Amniotic epithelial cell (primary cell): ENCODE measurements at regions not wholly inside any gene's neighbourhood (a gene's known extent, or its start where the extent isn't known, plus 50 kb on each side); places are given as distances from the start of the nearest gene placed in this dataset.
A peak's percentile ranks its signal among the peaks of the same experiment; 100 is the strongest.

Experiments
- DNase-seq: peaks from one replicate; pipeline ENCODE4 v3.0.0-alpha.2; 2010; ENCODE audit warnings: low read depth

- no peak for DNase-seq
These were observed 118.9 kb downstream of the TMEM174 start for GRCh38 chr5:73291873-73292272.

GRCh38 chr5:73290242-73290641 is 117.2 kb downstream of the TMEM174 start:
- no peak for DNase-seq

GRCh38 chr5:73288803-73289720 is 116.1 kb downstream of the TMEM174 start:
- DNase-seq, result no peak

DNA sequence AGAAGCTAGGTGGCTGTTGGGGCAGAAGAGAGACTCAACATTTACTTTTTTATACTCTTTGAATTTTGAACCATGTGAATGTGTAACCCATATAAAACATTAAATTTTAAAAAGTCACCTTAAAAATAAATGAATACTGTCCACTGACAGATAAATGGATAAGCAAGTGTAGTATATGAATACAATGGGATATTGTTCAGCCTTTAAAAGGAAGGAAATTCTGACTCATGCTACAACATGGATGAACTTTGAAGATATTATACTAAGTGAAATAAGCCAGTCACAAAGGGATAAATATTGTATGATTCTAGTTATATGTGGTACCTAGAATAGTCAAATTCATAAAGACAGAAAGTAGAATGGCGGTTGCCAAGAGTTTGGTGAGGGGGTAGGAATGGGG is 113.9 kb downstream of the TMEM174 start:
- DNase-seq, result no peak

DNA sequence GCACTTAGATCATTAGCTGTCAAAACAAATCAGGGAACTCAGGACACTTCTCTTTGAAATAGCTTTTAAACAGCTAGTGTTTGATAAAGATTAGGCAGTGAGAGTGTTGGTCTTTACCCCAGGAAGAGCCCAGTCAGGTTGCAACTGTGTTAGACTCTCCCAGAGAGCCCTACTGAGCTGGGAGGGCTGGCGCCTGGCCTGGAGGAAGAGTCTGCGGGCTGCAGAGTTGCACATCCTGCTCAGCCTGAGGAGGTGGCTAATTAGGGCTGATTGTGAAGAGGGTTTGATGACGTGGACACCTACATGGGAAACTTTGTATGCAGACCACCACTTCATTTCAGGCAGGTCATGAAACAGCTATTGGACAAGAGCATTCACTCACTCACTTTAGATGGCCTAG is 112.0 kb downstream of the TMEM174 start:
- no peak for DNase-seq

GRCh38 chr5:73284220-73284795 is 111.3 kb downstream of the TMEM174 start:
- DNase-seq, result no peak

- no peak for DNase-seq
These were observed 109.9 kb downstream of the TMEM174 start for GRCh38 chr5:73282923-73283322.

DNA sequence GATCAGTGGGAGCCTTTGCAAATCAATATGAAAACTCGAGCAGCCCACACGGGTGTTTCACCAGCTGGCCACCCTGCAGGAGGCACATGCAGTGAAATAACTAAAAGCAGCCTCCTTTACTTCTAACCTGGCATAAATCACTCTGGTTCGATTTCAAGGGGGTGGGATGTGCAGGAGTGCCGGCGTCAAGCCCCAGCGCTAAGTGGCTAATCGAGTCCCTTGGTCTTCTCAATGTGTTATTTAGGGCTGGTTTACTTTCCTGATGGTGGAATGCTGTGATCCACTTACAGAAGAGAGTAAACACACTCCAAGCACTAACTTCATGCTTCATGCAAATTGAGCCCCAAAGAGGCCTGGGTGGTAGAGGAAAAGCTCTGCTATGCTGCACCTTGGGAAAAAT is 109.4 kb downstream of the TMEM174 start:
- DNase-seq, result no peak

GRCh38 chr5:73280821-73281746 is 108.1 kb downstream of the TMEM174 start:
- peak; percentile 80 for DNase-seq

- DNase-seq, result no peak
These were observed 107.4 kb downstream of the TMEM174 start for GRCh38 chr5:73280386-73280785.

DNA sequence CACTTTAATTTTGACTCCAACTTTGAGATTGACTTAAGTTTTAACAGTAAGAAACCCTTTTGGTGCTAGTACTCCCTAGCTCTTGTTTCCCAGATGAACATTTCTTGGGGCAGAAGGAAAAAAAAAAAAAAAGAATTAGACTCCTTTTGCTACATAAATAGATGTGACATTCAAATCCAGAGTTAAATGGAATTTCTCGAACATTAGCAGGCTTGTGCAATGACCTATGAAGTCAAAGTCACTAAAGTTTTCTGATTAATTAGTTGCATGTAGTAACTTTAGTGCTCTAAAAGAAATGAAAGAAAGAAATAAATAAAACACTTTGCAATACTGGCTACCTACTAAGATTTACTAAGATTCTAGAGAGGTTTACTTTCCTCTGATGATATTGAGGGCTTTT is 106.8 kb downstream of the TMEM174 start:
- DNase-seq, result no peak

DNA sequence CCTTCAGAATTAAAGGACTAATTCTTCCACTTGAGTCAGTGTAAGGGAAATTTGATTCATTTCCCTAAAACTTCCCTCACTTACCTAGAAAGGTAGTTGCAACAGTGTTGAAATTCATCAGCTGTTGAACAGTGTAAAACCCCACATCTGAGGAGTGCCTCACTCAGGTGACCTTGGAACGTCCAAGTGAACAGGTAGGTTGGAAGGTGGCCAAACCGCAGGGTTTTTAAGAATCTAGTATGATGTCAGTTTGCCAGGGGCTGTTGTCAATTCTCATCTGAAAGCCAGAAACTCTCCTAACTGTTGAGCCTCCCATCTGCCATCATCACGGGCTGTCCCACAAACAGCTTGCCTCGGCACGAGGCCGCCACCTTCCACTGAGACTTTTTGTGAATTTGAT is 105.7 kb downstream of the TMEM174 start:
- no peak for DNase-seq

DNA sequence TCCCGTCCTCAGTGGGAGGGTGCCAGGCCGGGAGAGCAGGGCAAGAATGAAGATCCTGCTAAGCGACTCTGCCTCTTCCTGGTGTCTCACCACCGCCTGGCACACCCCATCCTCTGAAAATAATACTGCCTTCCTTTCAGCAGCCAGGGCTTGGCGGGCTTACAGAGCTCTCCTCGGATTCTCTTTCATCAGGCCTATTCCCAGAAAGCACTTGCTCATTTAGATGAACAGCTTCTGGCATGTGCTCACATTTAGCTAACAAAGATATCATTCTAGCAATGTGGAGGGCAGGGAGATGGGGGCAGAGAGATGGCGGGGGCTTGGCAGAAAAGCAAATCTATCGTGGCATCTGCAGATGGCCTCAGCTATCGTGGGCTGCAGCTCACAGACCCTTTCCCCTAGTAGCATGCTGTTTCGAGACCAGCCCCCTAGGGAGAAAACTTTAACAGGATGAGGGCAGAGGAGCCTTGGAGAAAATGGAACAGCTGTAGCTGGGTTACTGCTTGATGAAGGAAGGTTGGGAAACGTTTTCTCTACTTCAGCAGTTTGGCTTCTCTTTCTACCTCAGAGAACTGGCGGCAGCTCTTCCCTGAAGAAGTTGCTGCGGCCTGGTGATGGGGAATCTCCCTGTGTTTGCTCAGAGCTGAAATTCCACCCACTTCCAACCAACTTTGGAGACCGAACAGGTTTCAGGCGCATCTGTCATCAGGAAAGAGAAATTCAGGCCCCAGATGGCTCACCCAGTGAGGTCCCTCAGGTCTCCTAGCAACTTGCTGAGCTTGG is 102.1 kb downstream of the TMEM174 start:
- peak; percentile 9 for DNase-seq

DNA sequence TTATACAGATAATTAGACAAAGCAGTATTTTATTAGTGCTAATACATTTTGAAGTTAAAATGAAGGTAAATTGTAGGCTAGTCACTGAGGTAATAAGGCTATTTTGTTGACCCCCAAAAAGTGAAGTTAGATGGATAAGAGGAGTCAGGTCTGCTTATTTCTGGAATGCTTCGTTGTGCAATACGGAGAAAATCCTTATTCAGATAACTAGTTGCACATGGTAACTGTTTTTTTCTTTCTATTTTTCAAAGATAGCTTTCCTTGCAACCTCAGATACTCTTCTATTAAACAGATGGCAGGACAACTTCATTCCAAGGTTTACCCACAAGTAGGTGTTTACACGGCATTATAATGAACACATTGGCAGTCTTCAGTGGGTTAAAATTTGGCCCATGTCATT is 101.1 kb downstream of the TMEM174 start:
- DNase-seq, result peak; percentile 46

- no peak for DNase-seq
These were observed 100.5 kb downstream of the TMEM174 start for GRCh38 chr5:73273379-73274050.

DNA sequence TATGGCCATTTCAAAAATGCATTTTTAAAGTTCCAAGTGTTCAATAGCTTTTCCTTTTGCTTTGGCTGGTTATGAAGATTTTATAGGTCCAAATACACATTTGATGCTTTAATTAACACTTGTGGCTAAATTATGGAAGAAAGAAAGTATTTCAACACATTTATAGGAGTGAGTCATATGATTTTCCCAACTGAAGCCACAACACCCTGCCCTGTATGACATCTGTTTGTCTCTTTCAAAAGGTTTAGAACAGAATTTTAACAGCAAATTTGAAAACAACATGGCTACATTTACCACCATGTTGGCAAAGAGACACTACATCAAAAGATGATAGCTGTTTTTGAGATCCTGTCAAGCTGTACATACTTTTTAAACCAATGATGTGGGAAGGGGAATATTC is 99.4 kb downstream of the TMEM174 start:
- no peak for DNase-seq

GRCh38 chr5:73268826-73269225 is 95.8 kb downstream of the TMEM174 start:
- no peak for DNase-seq

- DNase-seq, result no peak
These were observed 94.9 kb downstream of the TMEM174 start for GRCh38 chr5:73267766-73268435.

DNA sequence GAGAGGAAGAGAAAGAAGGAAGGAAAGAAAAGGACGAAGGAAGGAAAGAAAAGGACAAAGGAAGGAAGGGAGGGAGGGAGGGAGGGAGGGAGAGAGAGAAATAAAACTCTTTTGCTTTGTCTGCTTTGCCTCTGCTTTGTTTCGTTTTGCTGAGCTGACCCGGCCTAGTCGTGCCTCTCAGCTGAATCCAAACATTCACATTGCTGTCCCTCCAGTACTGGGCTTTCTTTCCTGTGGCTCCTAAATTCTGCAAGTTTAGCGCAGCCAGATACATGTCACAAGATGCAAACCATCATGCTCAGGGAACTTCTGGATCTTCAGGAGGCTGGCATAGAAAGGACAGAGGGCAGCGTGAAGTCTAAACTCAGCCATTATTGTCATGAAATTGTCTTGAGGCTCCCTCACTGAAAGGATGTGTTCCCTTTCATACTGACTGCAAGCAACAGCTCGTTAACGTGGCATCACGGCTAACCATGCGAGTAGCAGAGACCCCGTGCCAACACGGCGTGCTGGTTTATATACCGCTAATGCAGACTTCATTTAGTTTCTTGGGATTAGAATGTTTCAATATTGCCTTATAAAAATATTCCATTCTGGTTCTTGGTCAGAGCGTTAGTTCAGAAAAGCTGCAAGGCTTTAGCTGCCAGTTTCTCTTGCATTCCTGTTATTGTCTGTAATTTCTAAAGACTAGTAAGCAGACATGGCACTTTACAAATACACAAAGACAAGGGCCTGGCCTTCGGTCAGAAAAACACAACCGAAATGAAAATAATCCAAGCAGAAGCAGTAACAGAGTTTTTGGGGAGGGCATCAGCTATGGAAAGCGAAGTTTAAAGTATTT is 94.2 kb downstream of the TMEM174 start:
- DNase-seq, result no peak
